Panc1 (cell line): ENCODE measurements at regions not wholly inside any gene's neighbourhood (a gene's known extent, or its start where the extent isn't known, plus 50 kb on each side); places are given as distances from the start of the nearest gene placed in this dataset.

Experiments used
- POLR2AphosphoS5 ChIP-seq: IDR thresholded peaks from 2 replicates; pipeline ENCODE4 v1.6.1; 2012; ENCODE audit warnings: mild to moderate bottlenecking, low read depth, low read length, moderate library complexity
- TCF7L2 ChIP-seq: IDR thresholded peaks from 2 replicates; pipeline ENCODE4 v1.6.1; 2011; ENCODE audit warnings: mild to moderate bottlenecking, low read depth, low read length, inconsistent platforms
- TF ChIP-seq, protein P1 (sequence below): fragments of 450-650 bp; IDR thresholded peaks from 2 replicates; pipeline ENCODE4 v1.5.1; 2017; ENCODE audit warnings: mild to moderate bottlenecking
- TF ChIP-seq, protein P2 (sequence below), 2 experiments: IDR thresholded peaks; 2 replicates each; pipeline ENCODE4 v1.6.1; 2011 to 2012; ENCODE audit warnings: low read depth in 2 of 2, control low read depth in 1 of 2, low read length in 1 of 2, mild to moderate bottlenecking in 1 of 2, moderate library complexity in 1 of 2; ENCODE audit not compliant: insufficient read depth in 1 of 2

DNA sequence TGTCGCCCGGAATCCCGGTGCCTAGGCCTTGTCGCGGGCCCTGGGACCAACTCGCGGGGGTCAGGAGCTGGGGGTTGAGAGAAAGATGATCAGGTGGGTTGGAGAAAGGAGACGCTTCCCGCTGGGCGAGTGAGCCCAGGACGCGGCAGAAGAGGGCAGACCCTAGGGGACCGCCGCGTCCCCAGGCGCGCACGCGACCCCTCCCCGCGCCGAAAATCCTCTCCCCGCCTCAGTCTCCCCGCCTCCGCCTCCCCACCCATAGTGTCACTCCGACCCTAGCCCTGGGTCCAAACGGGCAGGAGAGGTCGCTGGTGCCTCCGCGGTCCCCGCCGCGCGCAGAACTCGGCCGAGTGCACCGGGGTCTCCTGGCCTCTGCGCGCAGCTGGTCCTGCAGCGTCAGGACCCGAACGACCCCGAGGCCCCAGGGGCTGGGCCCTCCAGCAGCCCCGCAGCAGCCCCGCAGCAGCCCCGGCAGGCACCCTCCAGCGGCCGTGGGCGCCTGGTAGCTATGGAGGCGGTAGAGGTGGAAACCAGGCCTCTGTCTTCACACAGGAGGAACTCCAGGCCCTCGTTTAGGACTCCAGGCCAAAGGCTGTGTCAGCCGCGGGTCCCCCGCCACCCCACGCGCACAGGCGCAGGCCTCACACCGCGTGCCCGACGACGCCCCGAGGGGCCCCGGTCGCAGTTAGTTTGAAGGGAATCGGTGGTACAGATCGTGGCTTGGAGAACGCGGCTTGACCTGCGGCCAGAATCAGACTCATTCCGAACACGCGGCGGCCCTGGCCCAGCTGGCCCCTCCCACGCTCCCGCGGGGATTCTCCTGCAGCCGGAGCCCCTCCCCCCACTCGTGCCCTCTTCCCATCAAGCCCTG lies 60.1 kb upstream of the EIF5 start:
- TF ChIP-seq, protein P1, sequence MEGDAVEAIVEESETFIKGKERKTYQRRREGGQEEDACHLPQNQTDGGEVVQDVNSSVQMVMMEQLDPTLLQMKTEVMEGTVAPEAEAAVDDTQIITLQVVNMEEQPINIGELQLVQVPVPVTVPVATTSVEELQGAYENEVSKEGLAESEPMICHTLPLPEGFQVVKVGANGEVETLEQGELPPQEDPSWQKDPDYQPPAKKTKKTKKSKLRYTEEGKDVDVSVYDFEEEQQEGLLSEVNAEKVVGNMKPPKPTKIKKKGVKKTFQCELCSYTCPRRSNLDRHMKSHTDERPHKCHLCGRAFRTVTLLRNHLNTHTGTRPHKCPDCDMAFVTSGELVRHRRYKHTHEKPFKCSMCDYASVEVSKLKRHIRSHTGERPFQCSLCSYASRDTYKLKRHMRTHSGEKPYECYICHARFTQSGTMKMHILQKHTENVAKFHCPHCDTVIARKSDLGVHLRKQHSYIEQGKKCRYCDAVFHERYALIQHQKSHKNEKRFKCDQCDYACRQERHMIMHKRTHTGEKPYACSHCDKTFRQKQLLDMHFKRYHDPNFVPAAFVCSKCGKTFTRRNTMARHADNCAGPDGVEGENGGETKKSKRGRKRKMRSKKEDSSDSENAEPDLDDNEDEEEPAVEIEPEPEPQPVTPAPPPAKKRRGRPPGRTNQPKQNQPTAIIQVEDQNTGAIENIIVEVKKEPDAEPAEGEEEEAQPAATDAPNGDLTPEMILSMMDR, result no peak
- TF ChIP-seq TCF7L2 (no peak), POLR2AphosphoS5 (no peak)
- TF ChIP-seq, protein P2, sequence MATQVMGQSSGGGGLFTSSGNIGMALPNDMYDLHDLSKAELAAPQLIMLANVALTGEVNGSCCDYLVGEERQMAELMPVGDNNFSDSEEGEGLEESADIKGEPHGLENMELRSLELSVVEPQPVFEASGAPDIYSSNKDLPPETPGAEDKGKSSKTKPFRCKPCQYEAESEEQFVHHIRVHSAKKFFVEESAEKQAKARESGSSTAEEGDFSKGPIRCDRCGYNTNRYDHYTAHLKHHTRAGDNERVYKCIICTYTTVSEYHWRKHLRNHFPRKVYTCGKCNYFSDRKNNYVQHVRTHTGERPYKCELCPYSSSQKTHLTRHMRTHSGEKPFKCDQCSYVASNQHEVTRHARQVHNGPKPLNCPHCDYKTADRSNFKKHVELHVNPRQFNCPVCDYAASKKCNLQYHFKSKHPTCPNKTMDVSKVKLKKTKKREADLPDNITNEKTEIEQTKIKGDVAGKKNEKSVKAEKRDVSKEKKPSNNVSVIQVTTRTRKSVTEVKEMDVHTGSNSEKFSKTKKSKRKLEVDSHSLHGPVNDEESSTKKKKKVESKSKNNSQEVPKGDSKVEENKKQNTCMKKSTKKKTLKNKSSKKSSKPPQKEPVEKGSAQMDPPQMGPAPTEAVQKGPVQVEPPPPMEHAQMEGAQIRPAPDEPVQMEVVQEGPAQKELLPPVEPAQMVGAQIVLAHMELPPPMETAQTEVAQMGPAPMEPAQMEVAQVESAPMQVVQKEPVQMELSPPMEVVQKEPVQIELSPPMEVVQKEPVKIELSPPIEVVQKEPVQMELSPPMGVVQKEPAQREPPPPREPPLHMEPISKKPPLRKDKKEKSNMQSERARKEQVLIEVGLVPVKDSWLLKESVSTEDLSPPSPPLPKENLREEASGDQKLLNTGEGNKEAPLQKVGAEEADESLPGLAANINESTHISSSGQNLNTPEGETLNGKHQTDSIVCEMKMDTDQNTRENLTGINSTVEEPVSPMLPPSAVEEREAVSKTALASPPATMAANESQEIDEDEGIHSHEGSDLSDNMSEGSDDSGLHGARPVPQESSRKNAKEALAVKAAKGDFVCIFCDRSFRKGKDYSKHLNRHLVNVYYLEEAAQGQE (IDR thresholded peaks at IDR 0.05; ENCODE audit: insufficient read depth in 1 of 2, low read depth in 2 of 2, low read length in 1 of 2), result no peak
